Lower lobe of right lung (tissue), 2 donors: ENCODE measurements at regions not wholly inside any gene's neighbourhood (a gene's known extent, or its start where the extent isn't known, plus 50 kb on each side); places are given as distances from the start of the nearest gene placed in this dataset.

Experiments
- ATAC-seq, 2 donors: fragments of 200-7000 bp; cut with Tn5 transposase; one replicate each; pipeline ENCODE4 v1.9.1; 2020 to 2022; ENCODE audit warnings: mild to moderate bottlenecking in 2 of 2, moderate library complexity in 2 of 2
- DNase-seq: peaks from one replicate; pipeline ENCODE4 v3.0.0-alpha.2; 2020
- H3K27ac ChIP-seq: fragments of 200-600 bp; one replicate; pipeline ENCODE4 v1.8.0; 2022
- H3K27me3 ChIP-seq: fragments of 200-600 bp; one replicate; pipeline ENCODE4 v1.8.0; 2022; ENCODE audit warnings: low read depth
- H3K36me3 ChIP-seq: fragments of 200-600 bp; one replicate; pipeline ENCODE4 v1.8.0; 2022; ENCODE audit warnings: mild to moderate bottlenecking
- H3K4me1 ChIP-seq: fragments of 200-600 bp; one replicate; pipeline ENCODE4 v1.8.0; 2022
- H3K4me3 ChIP-seq: fragments of 200-600 bp; one replicate; pipeline ENCODE4 v1.8.0; 2022; ENCODE audit warnings: mild to moderate bottlenecking
- H3K9me3 ChIP-seq: fragments of 200-600 bp; one replicate; pipeline ENCODE4 v1.8.0; 2022
- intact Hi-C: fragments of 100-400 bp; cut with DNase I; formaldehyde crosslinking; loops from one replicate; pipeline ENCODE4 v1.11.0; 2022
- TF ChIP-seq, protein P1 (sequence below): fragments of 200-600 bp; IDR thresholded peaks from one replicate; pipeline ENCODE4 v1.8.0; 2022; ENCODE audit warnings: antibody characterized with exemption, mild to moderate bottlenecking
- donor health status: DM: no; HTN: yes; CAD: no; lungs with severe emphysema.

- H3K27ac ChIP-seq, result no peak overlapping the region
- no peaks in the 10 kb centered on the region for H3K9me3 ChIP-seq
- no peaks in the 10 kb centered on the region for H3K4me1 ChIP-seq
- no peaks in the 10 kb centered on the region for H3K27me3 ChIP-seq
- DNase-seq (no peak), ATAC-seq (no peak)
- no peak overlapping the region for H3K4me3 ChIP-seq
- H3K36me3 ChIP-seq, result no peaks in the 10 kb centered on the region
- intact Hi-C loops, result no loop called here
- TF ChIP-seq, protein P1, sequence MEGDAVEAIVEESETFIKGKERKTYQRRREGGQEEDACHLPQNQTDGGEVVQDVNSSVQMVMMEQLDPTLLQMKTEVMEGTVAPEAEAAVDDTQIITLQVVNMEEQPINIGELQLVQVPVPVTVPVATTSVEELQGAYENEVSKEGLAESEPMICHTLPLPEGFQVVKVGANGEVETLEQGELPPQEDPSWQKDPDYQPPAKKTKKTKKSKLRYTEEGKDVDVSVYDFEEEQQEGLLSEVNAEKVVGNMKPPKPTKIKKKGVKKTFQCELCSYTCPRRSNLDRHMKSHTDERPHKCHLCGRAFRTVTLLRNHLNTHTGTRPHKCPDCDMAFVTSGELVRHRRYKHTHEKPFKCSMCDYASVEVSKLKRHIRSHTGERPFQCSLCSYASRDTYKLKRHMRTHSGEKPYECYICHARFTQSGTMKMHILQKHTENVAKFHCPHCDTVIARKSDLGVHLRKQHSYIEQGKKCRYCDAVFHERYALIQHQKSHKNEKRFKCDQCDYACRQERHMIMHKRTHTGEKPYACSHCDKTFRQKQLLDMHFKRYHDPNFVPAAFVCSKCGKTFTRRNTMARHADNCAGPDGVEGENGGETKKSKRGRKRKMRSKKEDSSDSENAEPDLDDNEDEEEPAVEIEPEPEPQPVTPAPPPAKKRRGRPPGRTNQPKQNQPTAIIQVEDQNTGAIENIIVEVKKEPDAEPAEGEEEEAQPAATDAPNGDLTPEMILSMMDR, result no peak
These were observed 802.3 kb downstream of the NLGN4Y start for GRCh38 chrY:15326673-15327072.

GRCh38 chrY:15328848-15329247 is 804.5 kb downstream of the NLGN4Y start:
- Histone ChIP-seq H3K27ac (no peak overlapping the region), H3K4me3 (no peak overlapping the region), H3K36me3 (no peaks in the 10 kb centered on the region), H3K9me3 (no peaks in the 10 kb centered on the region), H3K27me3 (no peaks in the 10 kb centered on the region), H3K4me1 (no peaks in the 10 kb centered on the region)
- intact Hi-C loops, result no loop called here
- no peak for ATAC-seq
- TF ChIP-seq, protein P1, result no peak
- no peak for DNase-seq

GRCh38 chrY:15343522-15343921 is 819.2 kb downstream of the NLGN4Y start:
- DNase-seq (no peak), ATAC-seq (no peak)
- H3K27ac ChIP-seq, result no peak overlapping the region
- intact Hi-C loops, result no loop called here
- no peaks in the 10 kb centered on the region for H3K9me3 ChIP-seq
- H3K27me3 ChIP-seq, result no peaks in the 10 kb centered on the region
- H3K4me1 ChIP-seq, result no peaks in the 10 kb centered on the region
- TF ChIP-seq, protein P1, result no peak
- no peak overlapping the region for H3K4me3 ChIP-seq
- no peaks in the 10 kb centered on the region for H3K36me3 ChIP-seq

GRCh38 chrY:15345471-15346155 is 821.3 kb downstream of the NLGN4Y start:
- Histone ChIP-seq H3K27ac (no peak overlapping the region), H3K27me3 (no peaks in the 10 kb centered on the region), H3K4me3 (no peak overlapping the region), H3K4me1 (no peaks in the 10 kb centered on the region), H3K9me3 (no peaks in the 10 kb centered on the region), H3K36me3 (no peaks in the 10 kb centered on the region)
- no peak for DNase-seq
- no peak for ATAC-seq
- TF ChIP-seq, protein P1, result no peak
- intact Hi-C loops, result no loop called here

DNA sequence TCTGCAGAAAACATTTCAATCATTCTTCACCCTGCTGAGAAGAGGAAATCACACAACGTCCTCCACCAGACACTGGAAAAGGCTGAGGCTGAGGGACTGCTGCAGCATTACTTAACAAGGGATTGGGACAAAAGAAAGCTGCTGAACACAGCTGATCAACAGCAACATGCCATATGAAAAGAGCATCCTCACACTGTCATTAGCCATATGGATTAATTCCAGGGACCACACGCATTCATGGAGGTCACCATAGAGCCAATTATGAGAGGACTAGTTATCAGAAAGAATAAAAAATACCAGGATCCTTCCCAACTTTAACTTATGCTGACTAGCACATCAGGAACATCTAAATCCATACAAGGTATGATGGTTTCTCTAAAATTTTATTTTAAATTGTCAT is 825.0 kb downstream of the NLGN4Y start:
- no peak overlapping the region for H3K27ac ChIP-seq
- H3K4me1 ChIP-seq, result no peaks in the 10 kb centered on the region
- no peak overlapping the region for H3K4me3 ChIP-seq
- H3K9me3 ChIP-seq, result no peaks in the 10 kb centered on the region
- H3K36me3 ChIP-seq, result no peaks in the 10 kb centered on the region
- intact Hi-C loops, result no loop called here
- no peak for DNase-seq
- no peak for ATAC-seq
- TF ChIP-seq, protein P1, result no peak
- H3K27me3 ChIP-seq, result no peaks in the 10 kb centered on the region
